Hematopoietic multipotent progenitor cell treated with erythropoietin and hydrocortisone succinate and interleukin-3 and kit ligand, for 6 days (in vitro differentiated cells): ENCODE measurements at regions not wholly inside any gene's neighbourhood (a gene's known extent, or its start where the extent isn't known, plus 50 kb on each side); places are given as distances from the start of the nearest gene placed in this dataset.
"Not testable (repeated sequence)": the region's sequence is repeated elsewhere in the genome, so short reads cannot be mapped to it uniquely, and the experiment has no call there.

Source experiments
- DNase-seq: peaks from one replicate; pipeline ENCODE4 v3.0.0-alpha.2; 2015

- no peak for DNase-seq
Measured at GRCh38 chr19:33866696-33867095, 70.0 kb downstream of the KCTD15 start.

DNA sequence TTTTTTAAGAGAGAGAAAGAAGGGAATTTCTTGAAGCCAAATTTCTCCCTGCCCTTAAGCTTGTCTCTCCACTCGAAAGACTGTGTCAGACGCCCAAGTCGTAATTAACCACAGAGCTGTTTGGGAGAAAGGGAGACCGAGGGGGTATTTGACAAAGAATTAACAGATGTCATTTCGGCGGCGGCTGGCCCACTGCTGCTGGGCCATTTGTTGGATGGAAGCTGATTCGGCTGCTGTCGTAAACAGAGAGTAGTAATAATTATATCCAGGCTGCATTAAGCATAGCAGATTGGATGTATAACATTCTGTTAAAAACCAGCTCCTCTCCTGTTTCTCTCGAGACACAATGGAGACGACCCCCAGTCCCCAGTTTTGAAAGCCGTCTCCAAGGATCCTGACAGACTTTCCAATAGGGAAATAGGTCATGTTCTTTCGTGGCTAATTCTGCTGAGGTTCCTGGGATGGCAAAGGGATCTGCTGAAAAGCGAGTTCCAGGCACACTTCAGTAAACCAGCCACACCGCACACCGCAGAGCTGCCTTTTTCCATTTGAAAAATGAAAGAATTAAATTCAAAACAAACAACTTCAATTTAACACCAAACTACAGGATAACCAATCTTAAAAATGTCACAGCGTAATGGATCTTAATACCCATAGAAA is 71.5 kb downstream of the KCTD15 start:
- DNase-seq: no peak

- DNase-seq: peak; percentile 6
Measured at GRCh38 chr19:33868788-33869412, 72.2 kb downstream of the KCTD15 start.

GRCh38 chr19:33870298-33870932 is 73.7 kb downstream of the KCTD15 start:
- DNase-seq: not testable (repeated sequence)

- no peak for DNase-seq
Measured at GRCh38 chr19:33871605-33872004, 74.9 kb downstream of the KCTD15 start.

- no peak for DNase-seq
Measured at GRCh38 chr19:33872445-33873320, 76.0 kb downstream of the KCTD15 start.

DNA sequence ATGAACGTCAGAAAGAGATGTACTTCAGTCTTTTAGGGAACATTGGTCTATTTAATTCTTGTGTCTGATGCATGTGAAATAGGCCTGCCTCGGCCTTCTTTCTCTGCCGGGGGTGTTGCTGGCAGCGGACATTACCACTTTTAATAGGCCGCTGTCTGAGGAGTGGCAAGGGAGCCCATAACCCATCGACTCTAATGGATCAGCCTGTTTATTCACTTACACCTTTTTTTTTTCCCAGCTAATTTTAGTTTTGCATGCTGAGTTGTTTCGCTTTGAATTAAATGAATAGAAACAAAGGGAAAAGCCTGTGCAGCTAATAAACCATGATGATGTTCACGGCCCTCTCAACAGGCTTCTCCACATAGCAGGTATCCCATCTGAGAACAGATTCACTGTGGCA is 78.4 kb downstream of the KCTD15 start:
- DNase-seq: no peak

- DNase-seq: no peak
Measured at GRCh38 chr19:33876192-33876591, 79.5 kb downstream of the KCTD15 start.

GRCh38 chr19:33878030-33878544 is 81.4 kb downstream of the KCTD15 start:
- no peak for DNase-seq

DNA sequence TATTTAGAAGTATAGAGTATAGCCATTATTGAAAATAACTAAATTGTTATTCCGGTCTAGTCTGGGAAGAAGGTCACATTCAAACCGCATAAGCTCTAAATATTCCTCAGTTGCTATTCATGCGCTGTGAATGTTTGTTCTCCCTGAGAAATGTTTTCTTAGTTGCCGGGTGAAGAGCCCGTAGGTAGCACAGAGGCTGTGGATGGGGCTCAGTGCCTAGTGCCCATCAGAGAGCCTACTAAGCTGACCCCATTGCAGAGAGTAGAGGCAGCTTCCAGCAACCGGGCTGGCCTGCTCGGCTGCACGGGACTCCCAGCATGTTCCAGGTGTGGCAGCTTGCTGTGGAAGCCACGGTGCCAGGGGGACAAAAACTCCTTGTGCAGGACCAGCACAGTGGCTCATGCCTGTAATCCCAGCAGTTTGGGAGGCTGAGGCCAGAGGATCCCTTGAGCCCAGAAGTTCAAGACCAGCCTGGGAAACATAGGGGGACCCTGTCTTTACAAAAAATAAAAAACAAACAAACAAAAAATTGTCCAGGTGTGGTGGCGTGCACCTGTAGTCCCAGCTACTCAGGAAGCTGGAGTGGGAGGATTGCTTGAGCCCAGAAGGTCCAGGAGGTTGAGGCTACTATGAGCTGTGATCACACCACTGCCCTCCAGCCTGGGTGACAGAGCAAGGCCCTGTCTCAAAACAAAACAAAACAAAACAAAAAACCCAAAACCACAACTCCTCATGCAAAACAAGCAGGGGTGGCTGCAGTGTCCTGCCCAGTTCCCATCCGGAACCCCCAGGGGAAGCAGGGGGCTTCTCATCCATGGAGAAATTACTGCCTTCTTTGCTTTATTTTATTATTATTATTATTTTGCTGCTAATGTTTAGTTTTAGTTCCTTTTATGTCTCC is 82.5 kb downstream of the KCTD15 start:
- no peak for DNase-seq

- no peak for DNase-seq
Measured at GRCh38 chr19:33879818-33880575, 83.3 kb downstream of the KCTD15 start.

GRCh38 chr19:33883859-33884519 is 87.3 kb downstream of the KCTD15 start:
- DNase-seq: no peak

DNA sequence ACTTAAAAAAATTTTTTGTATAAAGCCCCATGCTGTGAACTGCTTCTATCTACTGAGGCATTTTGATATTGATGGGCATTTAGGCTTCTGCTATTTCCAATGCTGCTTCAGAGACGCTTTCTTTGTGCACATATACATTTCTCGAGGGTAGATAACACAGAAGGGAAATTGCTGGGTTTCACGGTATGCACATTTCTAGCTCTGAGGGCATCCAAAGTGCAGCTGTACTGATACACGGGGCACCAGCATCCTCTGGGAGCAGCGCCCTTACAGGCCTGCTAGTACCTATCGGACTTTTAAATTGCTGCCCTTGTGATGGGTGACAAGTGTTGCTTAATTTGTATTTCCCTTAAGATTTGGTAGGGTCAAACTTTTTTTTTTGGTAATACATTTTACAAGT is 88.6 kb downstream of the KCTD15 start:
- DNase-seq: no peak

DNA sequence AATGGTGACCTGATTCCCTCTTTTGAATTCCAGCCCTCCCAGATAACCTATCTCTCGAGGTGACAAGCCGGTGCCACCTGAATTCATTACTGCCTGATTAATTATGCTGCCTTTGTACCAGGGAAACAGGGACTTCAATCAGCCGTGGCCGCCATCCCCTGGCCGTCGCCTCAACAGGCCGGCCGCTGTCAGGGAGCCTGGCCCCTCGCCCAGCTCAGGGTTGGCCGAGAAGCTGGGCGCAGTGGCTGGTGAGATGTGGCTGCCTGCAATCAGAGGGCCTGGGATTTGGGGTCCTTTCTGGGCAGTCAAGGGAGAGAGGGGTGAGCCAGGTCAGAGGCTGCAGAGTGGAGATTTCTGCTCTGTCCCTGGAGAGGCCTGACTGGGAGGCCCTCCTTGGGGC is 91.2 kb downstream of the KCTD15 start:
- DNase-seq: no peak

DNA sequence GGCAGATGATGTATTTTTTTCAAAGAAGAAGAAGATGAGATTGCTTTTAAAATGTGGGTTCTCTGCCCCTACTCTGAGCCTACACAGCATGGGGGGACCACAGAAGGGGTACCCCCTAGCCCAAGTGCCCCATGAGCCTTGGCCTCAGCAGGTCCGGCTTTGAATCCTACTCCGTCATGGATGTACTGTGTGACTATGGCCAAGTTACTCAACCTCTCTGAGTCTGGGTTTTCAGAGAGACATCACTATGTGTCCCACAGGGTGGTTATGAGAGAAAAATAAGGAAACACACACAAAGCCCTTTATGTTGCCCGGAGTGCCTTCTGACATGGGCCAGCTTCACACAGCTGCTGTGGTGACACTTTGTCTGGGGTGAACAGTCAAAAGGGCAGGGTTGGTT is 92.0 kb downstream of the KCTD15 start:
- no peak for DNase-seq

DNA sequence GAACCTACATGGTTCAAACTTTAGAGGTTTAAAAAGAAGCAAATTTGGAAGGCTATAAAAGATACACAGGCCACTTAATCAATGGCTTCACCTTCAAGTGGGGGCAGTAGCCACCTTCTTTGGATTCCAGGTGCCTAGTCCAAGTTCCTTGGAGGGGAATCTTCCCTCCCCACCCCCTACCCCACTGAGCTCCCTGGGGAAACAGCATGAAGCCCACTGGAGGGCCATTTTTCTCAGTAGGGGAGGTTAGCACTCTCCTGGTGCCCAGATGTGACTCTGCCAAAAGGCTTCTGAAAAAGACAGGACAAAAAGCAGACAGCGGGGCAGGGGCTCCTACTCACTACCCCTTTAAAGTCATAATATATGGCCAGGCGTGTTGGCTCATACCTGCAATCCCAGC is 93.9 kb downstream of the KCTD15 start:
- DNase-seq: no peak

DNA sequence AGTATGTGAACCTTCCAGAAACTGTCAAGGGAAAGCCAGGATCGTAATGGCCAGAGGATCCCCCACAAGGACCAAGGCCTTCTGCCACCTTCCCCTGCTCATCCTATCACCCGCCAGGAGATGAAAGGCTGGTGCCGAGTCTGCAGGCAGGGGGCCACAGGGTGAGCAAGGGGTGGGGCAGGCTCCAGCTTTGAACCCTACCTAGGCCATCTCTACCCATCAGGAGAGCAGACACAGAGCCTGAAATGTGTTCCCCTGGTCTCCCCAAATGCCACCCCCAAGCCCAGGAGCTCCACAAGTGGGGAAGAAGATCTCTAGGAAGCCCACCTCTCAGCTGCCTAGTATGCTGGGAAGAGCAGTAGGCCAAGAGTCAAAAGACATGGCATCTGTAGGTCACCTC is 95.1 kb downstream of the KCTD15 start:
- no peak for DNase-seq

- DNase-seq: no peak
Measured at GRCh38 chr19:33894787-33895186, 98.1 kb downstream of the KCTD15 start.

DNA sequence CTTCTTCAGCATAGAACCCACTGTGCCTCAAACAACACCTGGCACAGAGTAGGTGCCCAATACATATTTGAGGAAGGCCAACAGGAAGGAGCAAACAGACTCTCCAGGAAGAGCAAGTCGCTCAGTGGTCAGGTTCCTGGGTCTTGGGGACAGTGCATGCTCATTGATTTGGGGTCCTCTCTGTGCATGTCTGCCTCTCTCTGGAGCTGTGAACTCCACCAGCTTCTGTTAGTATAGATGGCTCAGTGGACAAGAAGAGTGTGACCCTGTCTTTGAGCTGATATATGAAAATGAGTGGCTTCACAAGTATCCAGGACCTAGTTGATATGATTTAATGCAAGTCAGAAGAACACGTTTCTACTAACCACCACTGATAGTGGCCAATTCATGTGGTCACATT is 98.7 kb downstream of the KCTD15 start:
- DNase-seq: no peak

- no peak for DNase-seq
Measured at GRCh38 chr19:33898062-33898677, 101.5 kb downstream of the KCTD15 start.
